ENCODE measurements at regions not wholly inside any gene's neighbourhood (a gene's known extent, or its start where the extent isn't known, plus 50 kb on each side); places are given as distances from the start of the nearest gene placed in this dataset.

- Histone ChIP-seq H3K9me3 (replicated peaks; ENCODE audit: control insufficient read depth, insufficient read depth, low read length) (no peaks in the 10 kb centered on the region; the same call in 2 of the 3 replicates), H3K27ac (ENCODE audit: control insufficient read depth, insufficient read depth) (no peak overlapping the region), H3K4me2 (ENCODE audit: control insufficient read depth, insufficient read depth) (no peak overlapping the region), H3K4me1 (ENCODE audit: control insufficient read depth, insufficient read depth, low read length) (peaks cover 18% of the 10 kb centered on the region), H3K4me3 (no peak overlapping the region), H3K9ac (ENCODE audit: control insufficient read depth, insufficient read depth, low read length) (no peak overlapping the region), H2AFZ (ENCODE audit: control insufficient read depth, low read depth, low read length) (no peak overlapping the region), H3K27me3 (replicated peaks in 1 of 2; ENCODE audit: control insufficient read depth in 2 of 2, insufficient read depth in 2 of 2, low read length in 1 of 2) (no peaks in the 10 kb centered on the region), H3K36me3 (ENCODE audit: control insufficient read depth in 2 of 2, insufficient read depth in 2 of 2, low read length in 1 of 2) (no peaks in the 10 kb centered on the region), H4K20me1 (ENCODE audit: control insufficient read depth, insufficient read depth) (no peaks in the 10 kb centered on the region), H3K79me2 (ENCODE audit: control insufficient read depth, insufficient read depth, low read length) (no peaks in the 10 kb centered on the region)
- ChIA-PET POLR2A (no interaction called here), CTCF (interaction anchor here (1.6 kb wide), 1 partner anchor 153 kb away, joined by 5 read pairs; no protein-coding TSS in a partner anchor), SMC1A (ENCODE audit: uncharacterized antibody, unreplicated experiment) (interaction anchor here (0.6 to 2.1 kb wide), 3 partner anchors 8 to 57 kb away, joined by 3 to 4 read pairs (median 3); no protein-coding TSS in a partner anchor), RAD21 (ENCODE audit: unreplicated experiment) (no interaction called here)
- no peak for DNase-seq (ENCODE audit: low read depth, low spot score)
- no TSS peak for BruUV-seq (replicated peaks)
- 70% methylated on average over 8 of the region's 8 CpGs for WGBS (ENCODE audit: insufficient coverage, insufficient replicate concordance, low lambda C conversion rate, missing lambda C conversion rate)
- no peak for ATAC-seq
- no peak for FAIRE-seq
- intact Hi-C loops (cut with micrococcal nuclease; ENCODE audit: unreplicated experiment), result no loop called here
- in situ Hi-C loops (cut with MboI), result no loop called here
- no peak for TF ChIP-seq IRF3 (IDR thresholded peaks at IDR 0.05)
- TF ChIP-seq RUNX3 (IDR thresholded peaks at IDR 0.05; ENCODE audit: low read length), result 0 out of 2 replicates have a peak, but pooled peaks have one; percentile 7
These were observed 180.5 kb upstream of the RBPJ start for GRCh38 chr4:26140150-26140898.

GRCh38 chr4:26141051-26141721 is 179.6 kb upstream of the RBPJ start:
- Histone ChIP-seq H3K27me3 (replicated peaks in 1 of 2; ENCODE audit: control insufficient read depth in 2 of 2, insufficient read depth in 2 of 2, low read length in 1 of 2) (no peaks in the 10 kb centered on the region), H3K36me3 (ENCODE audit: control insufficient read depth in 2 of 2, insufficient read depth in 2 of 2, low read length in 1 of 2) (no peaks in the 10 kb centered on the region), H3K4me2 (ENCODE audit: control insufficient read depth, insufficient read depth) (no peak overlapping the region), H3K4me1 (ENCODE audit: control insufficient read depth, insufficient read depth, low read length) (peaks cover 18% of the 10 kb centered on the region), H2AFZ (ENCODE audit: control insufficient read depth, low read depth, low read length) (no peak overlapping the region), H3K9ac (ENCODE audit: control insufficient read depth, insufficient read depth, low read length) (no peak overlapping the region), H3K9me3 (replicated peaks; ENCODE audit: control insufficient read depth, insufficient read depth, low read length) (no peaks in the 10 kb centered on the region; the same call in 2 of the 3 replicates), H4K20me1 (ENCODE audit: control insufficient read depth, insufficient read depth) (no peaks in the 10 kb centered on the region), H3K27ac (ENCODE audit: control insufficient read depth, insufficient read depth) (no peak overlapping the region), H3K79me2 (ENCODE audit: control insufficient read depth, insufficient read depth, low read length) (no peaks in the 10 kb centered on the region), H3K4me3 (no peak overlapping the region)
- CTCF ChIA-PET, result interaction anchor here (1.3 to 1.8 kb wide), 4 partner anchors 20 to 189 kb away, joined by 3 to 5 read pairs (median 5); no protein-coding TSS in a partner anchor
- RAD21 ChIA-PET (ENCODE audit: unreplicated experiment), result no interaction called here
- no TSS peak for BruUV-seq (replicated peaks)
- SMC1A ChIA-PET (ENCODE audit: uncharacterized antibody, unreplicated experiment), result interaction anchor here (1.0 to 2.1 kb wide), 4 partner anchors 9 to 59 kb away, joined by 3 to 4 read pairs (median 4); no protein-coding TSS in a partner anchor
- in situ Hi-C loops (cut with MboI) (no loop called here), intact Hi-C loops (cut with micrococcal nuclease; ENCODE audit: unreplicated experiment) (no loop called here)
- POLR2A ChIA-PET, result no interaction called here
- 99% methylated on average over 8 of the region's 8 CpGs for WGBS (ENCODE audit: insufficient coverage, insufficient replicate concordance, low lambda C conversion rate, missing lambda C conversion rate)
- DNase-seq (ENCODE audit: low read depth, low spot score), result no peak
- FAIRE-seq, result no peak
- ATAC-seq, result no peak
- TF ChIP-seq STAT1 (conservative IDR thresholded peaks at IDR 0.05) (no peak), POU2F2 (IDR thresholded peaks at IDR 0.05; ENCODE audit: borderline replicate concordance, low read depth, low read length) (no peak), KAT2A (conservative IDR thresholded peaks at IDR 0.05; ENCODE audit: control insufficient read depth, low read depth, low read length) (no peak), NFYA (IDR thresholded peaks at IDR 0.05; ENCODE audit: borderline replicate concordance, low read depth, low read length) (no peak), TAF1 (IDR thresholded peaks at IDR 0.05; ENCODE audit: borderline replicate concordance, low read depth, low read length) (no peak), IRF4 (IDR thresholded peaks at IDR 0.05; ENCODE audit: low read depth, low read length) (no peak), KLF5 (IDR thresholded peaks at IDR 0.05; ENCODE audit: partially characterized antibody) (no peak), SKIL (IDR thresholded peaks at IDR 0.05; ENCODE audit: low read depth, poor library complexity, severe bottlenecking) (no peak), PAX8 (IDR thresholded peaks at IDR 0.05) (no peak), BACH1 (IDR thresholded peaks at IDR 0.05; ENCODE audit: borderline replicate concordance) (no peak), NR2C1 (IDR thresholded peaks at IDR 0.05) (no peak)
